Transverse colon (tissue), 4 donors: ENCODE measurements at regions not wholly inside any gene's neighbourhood (a gene's known extent, or its start where the extent isn't known, plus 50 kb on each side); places are given as distances from the start of the nearest gene placed in this dataset.

Experiments
- DNase-seq: peaks from one replicate; pipeline ENCODE4 v3.0.0-alpha.2; 2019
- H3K27ac ChIP-seq, 4 donors: fragments of 200-600 bp; sonication (generic); 2 replicates each; pipeline ENCODE4 v1.5.1; 2016 to 2018; ENCODE audit warnings: inconsistent platforms in 4 of 4
- H3K27me3 ChIP-seq: fragments of 200-600 bp; sonication (generic); 2 replicates; pipeline ENCODE4 v1.5.1; 2017; ENCODE audit warnings: inconsistent platforms
- H3K36me3 ChIP-seq, 4 donors: fragments of 200-600 bp; sonication (generic); 2 replicates each; pipeline ENCODE4 v1.5.1; 2017 to 2019; ENCODE audit warnings: inconsistent platforms in 4 of 4
- H3K4me1 ChIP-seq, 4 donors: fragments of 200-600 bp; sonication (generic); 2 replicates each; pipeline ENCODE4 v1.5.1; 2017 to 2020; ENCODE audit warnings: inconsistent platforms in 4 of 4
- H3K4me3 ChIP-seq, 4 donors: fragments of 200-600 bp; sonication (generic); 1 replicate in 1 of 4; 2 replicates in 3 of 4; pipeline versions ENCODE4 v1.5.1 to v1.6.1; 2017 to 2019; ENCODE audit warnings: inconsistent platforms in 4 of 4
- H3K9me3 ChIP-seq, 2 donors: fragments of 200-600 bp; sonication (generic); 2 replicates each; pipeline ENCODE4 v1.5.1; 2017 to 2019; ENCODE audit warnings: inconsistent platforms in 2 of 2
- EP300 ChIP-seq: sonication (generic); formaldehyde crosslinking; IDR thresholded peaks from one replicate; pipeline ENCODE4 v1.6.1; 2017; ENCODE audit warnings: antibody characterized with exemption, low read depth
- POLR2A ChIP-seq: fragments of 450-650 bp; IDR thresholded peaks from one replicate; pipeline ENCODE4 v1.6.1; 2016; ENCODE audit warnings: antibody characterized with exemption, mild to moderate bottlenecking, moderate library complexity
- POLR2AphosphoS5 ChIP-seq, 3 donors: sonication (generic); formaldehyde crosslinking; IDR thresholded peaks; one replicate each; pipeline ENCODE4 v1.6.1; 2016; ENCODE audit warnings: antibody characterized with exemption in 3 of 3
- WGBS, 2 donors: methylation state at CpG; one replicate each; pipeline ENCODE4 v1.1.5; 2018; ENCODE audit warnings: low coverage in 1 of 2; 5-methylcytosine and 5-hydroxymethylcytosine counted together
- in situ Hi-C, 4 donors: fragments of 200-750 bp; cut with MboI; loops; one replicate each; pipeline versions ENCODE4 v1.15.0 to v1.15.1; 2017; ENCODE audit warnings: low sequenced_read_pairs in 3 of 4, low pct_ligation_motif_present in 1 of 4, low pct_unique_long_range_greater_than_20kb in 1 of 4
- intact Hi-C: fragments of 100-400 bp; cut with DNase I; formaldehyde crosslinking; loops from one replicate; pipeline ENCODE4 v1.15.1; 2023; ENCODE audit warnings: low total_unique reads
- TF ChIP-seq, protein P1 (sequence below), 5 experiments: fragments of 200-600 bp in 3 of 5; fragments of 450-650 bp in 2 of 5; sonication (generic) in 3 of 5; IDR thresholded peaks; 1 replicate in 2 of 5; 2 replicates in 3 of 5; pipeline ENCODE4 v1.5.1; 2016 to 2017; ENCODE audit warnings: antibody characterized with exemption in 5 of 5, inconsistent platforms in 3 of 5, mild to moderate bottlenecking in 2 of 5, moderate library complexity in 1 of 5

DNA sequence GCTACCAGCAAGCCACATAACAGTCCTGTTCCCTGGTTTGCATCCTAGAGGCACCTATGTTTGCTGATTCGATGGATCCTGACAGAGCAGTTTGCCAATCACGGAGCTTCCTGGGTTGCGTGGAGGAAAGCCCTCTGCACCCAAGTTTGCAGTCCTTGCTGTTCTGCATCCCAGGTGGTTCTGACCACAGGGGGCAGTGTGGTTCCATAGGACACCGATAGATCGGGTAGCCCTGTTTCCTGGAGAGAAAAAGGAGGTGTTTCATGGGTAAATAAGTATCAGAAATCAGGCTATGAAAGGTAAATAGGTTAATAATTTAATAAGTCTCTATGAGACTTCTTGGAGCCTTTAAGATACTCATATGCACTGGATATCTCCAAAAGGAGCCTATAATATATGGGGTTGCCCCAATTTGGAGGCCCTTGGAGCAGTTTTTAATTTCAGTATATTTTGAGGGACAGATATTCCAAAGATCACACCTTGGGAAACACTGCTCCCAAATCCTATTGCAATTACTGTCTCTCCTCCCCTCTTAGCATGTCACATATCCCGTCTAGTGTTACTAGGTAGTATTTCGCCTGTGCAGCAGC lies 194.6 kb upstream of the TPM1 start:
- 70 to 75% methylated on average over 2 to 7 of the region's 7 CpGs for WGBS, 2 donors
- intact Hi-C loops (loop anchor here (1.0 to 10.0 kb wide), 3 partner anchors 63 to 244 kb away; partner anchors contain the start of gene TPM1), in situ Hi-C loops (loop anchor here in 1 of 4 donors (10.0 kb wide), 1 partner anchor 237 kb away; no protein-coding TSS in a partner anchor)
- peak; percentile 83 for DNase-seq
- Histone ChIP-seq H3K4me1 (peaks cover 6 to 17% (median 7%) of the 10 kb centered on the region in 4 donors), H3K4me3 (no peak overlapping the region), H3K9me3 (no peaks in the 10 kb centered on the region), H3K36me3 (no peaks in the 10 kb centered on the region), H3K27me3 (no peaks in the 10 kb centered on the region), H3K27ac (peak overlapping the region; percentile 2 to 44 (median 13))
- TF ChIP-seq, protein P1, sequence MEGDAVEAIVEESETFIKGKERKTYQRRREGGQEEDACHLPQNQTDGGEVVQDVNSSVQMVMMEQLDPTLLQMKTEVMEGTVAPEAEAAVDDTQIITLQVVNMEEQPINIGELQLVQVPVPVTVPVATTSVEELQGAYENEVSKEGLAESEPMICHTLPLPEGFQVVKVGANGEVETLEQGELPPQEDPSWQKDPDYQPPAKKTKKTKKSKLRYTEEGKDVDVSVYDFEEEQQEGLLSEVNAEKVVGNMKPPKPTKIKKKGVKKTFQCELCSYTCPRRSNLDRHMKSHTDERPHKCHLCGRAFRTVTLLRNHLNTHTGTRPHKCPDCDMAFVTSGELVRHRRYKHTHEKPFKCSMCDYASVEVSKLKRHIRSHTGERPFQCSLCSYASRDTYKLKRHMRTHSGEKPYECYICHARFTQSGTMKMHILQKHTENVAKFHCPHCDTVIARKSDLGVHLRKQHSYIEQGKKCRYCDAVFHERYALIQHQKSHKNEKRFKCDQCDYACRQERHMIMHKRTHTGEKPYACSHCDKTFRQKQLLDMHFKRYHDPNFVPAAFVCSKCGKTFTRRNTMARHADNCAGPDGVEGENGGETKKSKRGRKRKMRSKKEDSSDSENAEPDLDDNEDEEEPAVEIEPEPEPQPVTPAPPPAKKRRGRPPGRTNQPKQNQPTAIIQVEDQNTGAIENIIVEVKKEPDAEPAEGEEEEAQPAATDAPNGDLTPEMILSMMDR (IDR thresholded peaks at IDR 0.05), result peak; percentile 53 to 73 (median 66)
- no peak for TF ChIP-seq POLR2AphosphoS5 (IDR thresholded peaks at IDR 0.05)

DNA sequence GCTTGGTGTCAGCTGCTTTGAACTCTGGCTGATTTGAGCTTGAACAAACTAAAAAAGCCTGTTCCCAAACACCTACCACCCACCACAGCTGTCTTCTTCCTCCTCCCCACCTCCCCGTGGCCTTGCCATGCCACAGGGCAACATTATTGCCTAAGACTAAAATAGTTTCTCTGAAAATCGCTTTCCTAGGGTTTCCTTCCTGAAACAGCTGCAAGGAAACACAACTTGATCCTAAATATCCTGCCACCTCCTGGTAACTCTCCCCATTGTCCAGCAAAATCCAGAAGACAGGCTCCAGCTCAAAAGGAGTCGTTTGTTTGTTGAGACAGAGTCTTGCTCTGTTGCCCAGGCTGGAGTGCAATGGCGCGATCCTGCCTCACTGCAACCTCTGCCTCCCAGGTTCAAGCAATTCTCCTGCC lies 193.9 kb upstream of the TPM1 start:
- Histone ChIP-seq H3K36me3 (no peaks in the 10 kb centered on the region), H3K9me3 (no peaks in the 10 kb centered on the region), H3K27me3 (no peaks in the 10 kb centered on the region), H3K4me3 (no peak overlapping the region), H3K27ac (peak overlapping the region; percentile 2 to 44 (median 13)), H3K4me1 (peaks cover 6 to 17% (median 7%) of the 10 kb centered on the region in 4 donors)
- 53% methylated on average over 5 of the region's 5 CpGs; no CpG with 5 or more reads in 1 of the 2 donors for WGBS, 2 donors
- in situ Hi-C loops, result loop anchor here in 1 of 4 donors (10.0 kb wide), 1 partner anchor 236 kb away; no protein-coding TSS in a partner anchor
- no peak for DNase-seq
- TF ChIP-seq, protein P1 (IDR thresholded peaks at IDR 0.05), result peak in 2 of 5 experiments; percentile 8 to 11
- TF ChIP-seq POLR2A, result no peak
- intact Hi-C loops, result loop anchor here (1.0 to 10.0 kb wide), 3 partner anchors 64 to 244 kb away; partner anchors contain the start of gene TPM1

DNA sequence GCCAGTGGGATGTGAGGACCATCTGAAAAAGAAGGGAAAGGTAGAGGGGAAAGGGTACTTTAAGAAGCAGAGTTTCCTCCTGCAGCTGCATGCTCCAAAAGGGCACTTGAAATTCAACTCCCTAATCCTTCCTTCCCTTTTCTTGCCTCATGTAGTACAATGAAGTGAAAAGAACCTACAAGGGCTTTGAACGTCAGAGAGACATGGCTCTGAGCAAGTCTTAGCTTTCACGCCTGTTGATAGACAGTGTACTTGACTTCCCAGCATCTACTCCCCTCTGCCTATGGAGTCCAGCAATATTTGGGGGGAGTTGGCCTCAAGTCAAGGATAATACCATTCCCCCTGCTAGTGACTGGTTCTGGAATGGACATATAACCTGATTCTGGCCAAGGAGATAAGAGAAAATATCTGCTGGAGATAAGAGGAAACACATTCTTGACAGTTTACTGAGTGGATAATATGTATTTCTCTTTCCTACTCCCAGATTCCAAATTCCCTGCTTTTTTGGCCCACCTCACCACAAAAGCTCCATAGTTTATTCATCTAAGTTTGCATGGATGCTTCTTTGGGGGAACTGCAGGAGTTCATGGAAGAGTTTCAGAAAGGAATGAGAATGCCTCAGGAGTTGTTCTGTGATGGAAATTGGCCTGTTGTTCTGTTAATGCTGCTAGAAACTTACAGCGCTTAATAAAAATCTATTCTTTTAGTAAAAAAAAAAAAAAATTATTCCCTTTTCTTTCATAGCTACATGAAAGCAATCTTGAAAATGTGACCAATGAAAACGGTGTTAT lies 193.0 kb upstream of the TPM1 start:
- Histone ChIP-seq H3K9me3 (no peaks in the 10 kb centered on the region), H3K27ac (no peak overlapping the region), H3K27me3 (no peaks in the 10 kb centered on the region), H3K4me3 (no peak overlapping the region), H3K4me1 (peaks cover 6 to 17% (median 7%) of the 10 kb centered on the region in 4 donors), H3K36me3 (no peaks in the 10 kb centered on the region)
- intact Hi-C loops (loop anchor here (5.0 to 10.0 kb wide), 2 partner anchors 65 to 243 kb away; no protein-coding TSS in a partner anchor), in situ Hi-C loops (loop anchor here in 1 of 4 donors (10.0 kb wide), 1 partner anchor 235 kb away; no protein-coding TSS in a partner anchor)
- TF ChIP-seq, protein P1 (IDR thresholded peaks at IDR 0.05), result no peak
- no peak for TF ChIP-seq POLR2AphosphoS5 (IDR thresholded peaks at IDR 0.05)
- TF ChIP-seq POLR2A, result no peak
- TF ChIP-seq EP300, result no peak
- DNase-seq, result no peak
- WGBS, 2 donors, result 75 to 85% methylated on average over 4 of the region's 4 CpGs

DNA sequence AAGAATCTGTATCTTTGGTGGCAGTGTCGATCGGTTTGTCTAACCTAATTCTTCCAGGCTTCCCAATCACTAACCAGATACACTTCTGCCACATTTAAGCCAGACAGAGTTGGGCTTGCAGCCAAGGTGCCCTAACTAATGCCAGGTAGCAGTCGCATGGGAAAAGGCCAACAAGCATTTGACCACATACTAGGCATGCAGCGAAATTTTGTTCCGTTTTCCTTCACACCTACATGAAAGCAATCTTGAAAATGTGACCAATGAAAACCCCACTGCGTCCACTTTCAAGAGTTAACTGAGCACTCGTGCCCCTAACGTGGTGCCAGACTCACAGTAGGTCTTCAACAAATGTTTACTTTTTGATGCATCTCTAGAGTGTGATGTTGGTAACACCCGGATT lies 192.2 kb upstream of the TPM1 start:
- Histone ChIP-seq H3K4me3 (no peak overlapping the region), H3K27ac (no peak overlapping the region), H3K4me1 (peaks cover 6 to 11% (median 7%) of the 10 kb centered on the region in 4 donors), H3K27me3 (no peaks in the 10 kb centered on the region), H3K9me3 (no peaks in the 10 kb centered on the region), H3K36me3 (no peaks in the 10 kb centered on the region)
- intact Hi-C loops (no loop called here), in situ Hi-C loops (no loop called here)
- TF ChIP-seq POLR2AphosphoS5 (IDR thresholded peaks at IDR 0.05), result no peak
- no peak for TF ChIP-seq POLR2A
- no peak for TF ChIP-seq EP300
- TF ChIP-seq, protein P1 (IDR thresholded peaks at IDR 0.05), result no peak
- DNase-seq, result no peak
- WGBS, 2 donors, result 80 to 89% methylated on average over 1 to 9 of the region's 9 CpGs
